Type B pancreatic cell (in vitro differentiated cells): ENCODE measurements at regions not wholly inside any gene's neighbourhood (a gene's known extent, or its start where the extent isn't known, plus 50 kb on each side); places are given as distances from the start of the nearest gene placed in this dataset.

ENCODE experiments used
- DNase-seq: peaks from one replicate; pipeline ENCODE4 v3.0.0; 2021; ENCODE audit warnings: mixed read lengths; ENCODE audit not compliant: unreplicated experiment; ENCODE audit errors: extremely low spot score
- H3K27ac Mint-ChIP-seq: 2 replicates; pipeline ENCODE4 v1.8.0; 2021; ENCODE audit warnings: mild to moderate bottlenecking, mixed read lengths
- H3K27me3 Mint-ChIP-seq: 2 replicates; pipeline ENCODE4 v1.8.0; 2021; ENCODE audit warnings: mixed read lengths
- H3K36me3 Mint-ChIP-seq: 2 replicates; pipeline ENCODE4 v1.8.0; 2021; ENCODE audit warnings: mixed read lengths
- H3K4me1 Mint-ChIP-seq: one replicate; pipeline ENCODE4 v1.8.0; 2021; ENCODE audit warnings: mixed read lengths; ENCODE audit not compliant: unreplicated experiment
- H3K4me3 Mint-ChIP-seq: 2 replicates; pipeline ENCODE4 v1.8.0; 2021; ENCODE audit warnings: mild to moderate bottlenecking, mixed read lengths
- H3K9me3 Mint-ChIP-seq: 2 replicates; pipeline ENCODE4 v1.8.0; 2021; ENCODE audit warnings: mixed read lengths
- CTCF ChIP-seq: fragments of 200-600 bp; sonication (generic); conservative IDR thresholded peaks from 2 replicates; pipeline ENCODE4 v1.5.0; 2021; ENCODE audit warnings: antibody characterized with exemption, mild to moderate bottlenecking

DNA sequence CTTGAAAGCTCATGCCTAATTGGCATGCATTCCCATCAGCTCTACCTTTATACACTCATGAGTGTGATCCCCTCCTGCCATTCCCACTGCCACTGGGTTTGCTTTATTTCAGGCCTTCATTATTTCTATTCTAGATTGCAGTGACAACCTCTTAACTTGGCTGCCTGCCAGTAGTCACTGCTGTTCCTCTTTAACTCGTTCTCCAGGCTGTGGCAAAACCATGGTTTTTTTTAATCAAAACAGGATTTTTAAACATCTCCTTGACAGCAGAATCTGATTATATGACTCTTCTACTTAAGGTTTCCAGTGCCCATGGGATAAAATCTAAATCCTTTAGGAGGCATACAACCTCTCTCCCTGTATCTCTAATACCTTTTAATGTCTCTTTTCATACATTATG, 223.7 kb upstream of the PCDH15 start:
- H3K4me1 Mint-ChIP-seq: peaks cover 9% of the 10 kb centered on the region
- no peaks in the 10 kb centered on the region for H3K9me3 Mint-ChIP-seq
- H3K4me3 Mint-ChIP-seq: no peak overlapping the region
- DNase-seq: no peak
- TF ChIP-seq CTCF: no peak
- no peaks in the 10 kb centered on the region for H3K36me3 Mint-ChIP-seq
- no peak overlapping the region for H3K27ac Mint-ChIP-seq
- no peaks in the 10 kb centered on the region for H3K27me3 Mint-ChIP-seq

DNA sequence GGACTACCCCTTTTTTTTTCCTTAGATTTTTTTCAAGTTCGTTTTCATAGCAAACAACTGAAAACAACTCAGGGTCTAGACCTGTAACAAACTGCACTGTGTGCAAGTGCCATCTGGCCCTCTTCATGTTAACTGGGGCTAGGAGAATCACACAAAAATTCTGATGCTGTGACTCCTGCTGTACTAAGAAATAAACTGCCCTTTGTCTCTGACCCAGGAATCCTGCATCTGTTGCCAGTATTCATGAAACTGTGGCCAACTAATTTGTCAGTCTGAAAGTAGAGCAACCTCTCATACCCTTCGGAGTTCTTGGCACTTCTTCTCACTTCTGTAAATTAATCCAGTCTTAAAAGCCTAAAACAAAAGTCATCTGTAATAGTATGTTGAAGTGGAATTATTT, 218.4 kb upstream of the PCDH15 start:
- DNase-seq: no peak
- no peaks in the 10 kb centered on the region for H3K27me3 Mint-ChIP-seq
- H3K4me3 Mint-ChIP-seq: no peak overlapping the region
- no peak for TF ChIP-seq CTCF
- no peaks in the 10 kb centered on the region for H3K36me3 Mint-ChIP-seq
- H3K9me3 Mint-ChIP-seq: no peaks in the 10 kb centered on the region
- peaks cover under 1% of the 10 kb centered on the region for H3K4me1 Mint-ChIP-seq
- H3K27ac Mint-ChIP-seq: no peak overlapping the region

DNA sequence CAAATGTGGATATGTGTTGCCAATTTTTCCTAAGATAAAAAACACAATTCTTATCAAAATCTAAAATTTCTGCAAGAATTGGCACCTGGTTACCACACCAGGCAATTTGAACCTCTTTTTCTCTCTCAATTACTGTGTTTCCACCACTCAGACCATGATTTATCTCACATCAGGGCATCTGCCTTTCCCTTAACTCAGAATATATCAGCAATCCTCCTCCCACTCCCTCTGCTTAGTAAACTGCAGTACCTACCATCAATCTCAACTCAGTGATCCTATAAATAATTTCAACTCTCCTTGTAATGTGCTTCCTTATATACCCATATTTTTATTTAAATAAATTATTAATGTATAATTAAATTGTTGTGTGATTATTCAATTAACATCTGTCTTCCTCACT, 212.3 kb upstream of the PCDH15 start:
- H3K27me3 Mint-ChIP-seq: no peaks in the 10 kb centered on the region
- TF ChIP-seq CTCF: no peak

GRCh38 chr10:55002420-55002819, 201.4 kb upstream of the PCDH15 start:
- Mint-ChIP-seq H3K27me3 (no peaks in the 10 kb centered on the region), H3K9me3 (peaks cover 5% of the 10 kb centered on the region), H3K36me3 (no peaks in the 10 kb centered on the region), H3K4me1 (no peaks in the 10 kb centered on the region), H3K4me3 (no peak overlapping the region), H3K27ac (no peak overlapping the region)
- TF ChIP-seq CTCF: no peak
- no peak for DNase-seq

More for the DNA sequence above, 212.3 kb upstream of the PCDH15 start:
- no peak for DNase-seq
- Mint-ChIP-seq H3K36me3 (no peaks in the 10 kb centered on the region), H3K4me3 (no peak overlapping the region), H3K9me3 (no peaks in the 10 kb centered on the region), H3K4me1 (no peaks in the 10 kb centered on the region), H3K27ac (no peak overlapping the region)

GRCh38 chr10:55001422-55001821, 200.4 kb upstream of the PCDH15 start:
- Mint-ChIP-seq H3K36me3 (no peaks in the 10 kb centered on the region), H3K27me3 (no peaks in the 10 kb centered on the region), H3K27ac (no peak overlapping the region), H3K4me3 (no peak overlapping the region), H3K9me3 (peaks cover 5% of the 10 kb centered on the region), H3K4me1 (no peaks in the 10 kb centered on the region)
- no peak for DNase-seq
- no peak for TF ChIP-seq CTCF

DNA sequence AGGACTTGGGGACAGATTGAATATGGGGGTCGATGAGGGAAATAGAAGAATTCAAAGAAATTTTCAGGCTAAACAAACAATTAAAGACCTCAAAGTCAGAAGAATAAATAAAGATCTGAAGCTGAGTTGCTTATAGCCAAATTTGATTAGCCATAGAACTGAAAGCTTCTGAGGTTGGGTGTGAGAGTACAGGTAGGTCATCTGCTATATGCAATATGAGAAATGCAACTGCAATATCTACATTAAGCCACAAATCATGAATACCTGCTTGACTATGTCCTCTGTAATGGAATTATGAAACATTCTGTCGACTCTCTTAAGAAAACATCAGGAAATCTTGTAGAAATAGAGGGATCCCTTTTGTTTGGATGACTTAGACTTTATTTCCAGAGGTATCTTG, 192.1 kb upstream of the PCDH15 start:
- no peaks in the 10 kb centered on the region for H3K4me1 Mint-ChIP-seq
- H3K27me3 Mint-ChIP-seq: no peaks in the 10 kb centered on the region
- H3K9me3 Mint-ChIP-seq: peaks cover 8% of the 10 kb centered on the region
- DNase-seq: no peak
- TF ChIP-seq CTCF: no peak
- no peaks in the 10 kb centered on the region for H3K36me3 Mint-ChIP-seq
- no peak overlapping the region for H3K27ac Mint-ChIP-seq
- no peak overlapping the region for H3K4me3 Mint-ChIP-seq
